22Rv1 (cell line): ENCODE measurements at regions not wholly inside any gene's neighbourhood (a gene's known extent, or its start where the extent isn't known, plus 50 kb on each side); places are given as distances from the start of the nearest gene placed in this dataset.

Experiments
- H3K27ac ChIP-seq: fragments of 450-650 bp; 2 replicates; pipeline ENCODE4 v1.5.1; 2017
- ZFX ChIP-seq: fragments of 450-650 bp; IDR thresholded peaks from 2 replicates; pipeline ENCODE4 v1.6.1; 2017; ENCODE audit warnings: antibody characterized with exemption, borderline replicate concordance
- TF ChIP-seq, protein P1 (sequence below): fragments of 450-650 bp; IDR thresholded peaks from 2 replicates; pipeline ENCODE4 v1.5.1; 2017; ENCODE audit warnings: mild to moderate bottlenecking

DNA sequence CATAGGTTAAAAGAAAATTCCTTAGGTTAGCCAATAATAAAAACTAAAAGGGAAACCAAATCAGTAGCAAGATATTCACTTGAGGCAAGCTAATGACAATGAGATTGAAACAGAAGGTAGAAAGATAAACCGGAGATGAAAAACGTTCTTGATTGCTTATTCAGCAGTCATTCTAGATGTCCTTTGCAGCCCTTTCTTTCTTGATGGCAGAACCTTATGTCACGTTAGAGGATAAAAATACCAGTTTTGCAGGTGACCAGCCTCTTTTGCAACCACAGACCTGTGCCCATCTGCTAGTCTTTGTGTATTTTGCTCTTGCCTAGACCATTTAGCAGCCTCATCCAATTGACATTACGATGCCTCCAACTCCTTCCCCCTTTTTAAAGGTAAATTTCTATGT, 337.8 kb downstream of the DMAC1 start:
- no peak overlapping the region for H3K27ac ChIP-seq
- TF ChIP-seq ZFX, result no peak

GRCh38 chr9:7456793-7457530, 342.6 kb downstream of the DMAC1 start:
- TF ChIP-seq, protein P1, sequence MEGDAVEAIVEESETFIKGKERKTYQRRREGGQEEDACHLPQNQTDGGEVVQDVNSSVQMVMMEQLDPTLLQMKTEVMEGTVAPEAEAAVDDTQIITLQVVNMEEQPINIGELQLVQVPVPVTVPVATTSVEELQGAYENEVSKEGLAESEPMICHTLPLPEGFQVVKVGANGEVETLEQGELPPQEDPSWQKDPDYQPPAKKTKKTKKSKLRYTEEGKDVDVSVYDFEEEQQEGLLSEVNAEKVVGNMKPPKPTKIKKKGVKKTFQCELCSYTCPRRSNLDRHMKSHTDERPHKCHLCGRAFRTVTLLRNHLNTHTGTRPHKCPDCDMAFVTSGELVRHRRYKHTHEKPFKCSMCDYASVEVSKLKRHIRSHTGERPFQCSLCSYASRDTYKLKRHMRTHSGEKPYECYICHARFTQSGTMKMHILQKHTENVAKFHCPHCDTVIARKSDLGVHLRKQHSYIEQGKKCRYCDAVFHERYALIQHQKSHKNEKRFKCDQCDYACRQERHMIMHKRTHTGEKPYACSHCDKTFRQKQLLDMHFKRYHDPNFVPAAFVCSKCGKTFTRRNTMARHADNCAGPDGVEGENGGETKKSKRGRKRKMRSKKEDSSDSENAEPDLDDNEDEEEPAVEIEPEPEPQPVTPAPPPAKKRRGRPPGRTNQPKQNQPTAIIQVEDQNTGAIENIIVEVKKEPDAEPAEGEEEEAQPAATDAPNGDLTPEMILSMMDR, result no peak
- no peak for TF ChIP-seq ZFX
- H3K27ac ChIP-seq, result no peak overlapping the region

GRCh38 chr9:7456377-7456776, 343.2 kb downstream of the DMAC1 start:
- no peak overlapping the region for H3K27ac ChIP-seq
- TF ChIP-seq, protein P1, result no peak
- TF ChIP-seq ZFX, result no peak

DNA sequence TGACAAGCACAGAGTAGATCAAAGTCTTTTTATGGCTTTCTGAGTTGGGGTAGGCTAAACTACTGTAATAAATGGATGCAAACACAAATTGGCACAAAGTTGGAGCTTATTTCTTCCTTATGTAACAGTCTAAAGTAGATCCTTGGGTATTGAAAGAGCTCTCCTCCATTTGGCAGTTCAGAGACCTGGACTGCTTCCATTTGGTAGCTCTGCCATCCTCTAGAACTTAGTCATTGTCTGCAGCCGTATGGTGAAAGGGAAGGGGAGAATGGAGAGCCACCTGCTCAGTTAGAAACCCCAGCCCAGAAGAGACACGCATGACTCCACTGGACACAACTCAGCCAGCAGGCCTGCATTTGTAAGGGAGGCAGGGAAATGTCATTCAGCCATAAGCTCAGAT, 345.0 kb downstream of the DMAC1 start:
- H3K27ac ChIP-seq, result no peak overlapping the region
- no peak for TF ChIP-seq ZFX
- TF ChIP-seq, protein P1, result no peak

- TF ChIP-seq, protein P1, result no peak
- no peak for TF ChIP-seq ZFX
- H3K27ac ChIP-seq, result no peak overlapping the region
Observed at GRCh38 chr9:7452378-7452777, 347.2 kb downstream of the DMAC1 start.

DNA sequence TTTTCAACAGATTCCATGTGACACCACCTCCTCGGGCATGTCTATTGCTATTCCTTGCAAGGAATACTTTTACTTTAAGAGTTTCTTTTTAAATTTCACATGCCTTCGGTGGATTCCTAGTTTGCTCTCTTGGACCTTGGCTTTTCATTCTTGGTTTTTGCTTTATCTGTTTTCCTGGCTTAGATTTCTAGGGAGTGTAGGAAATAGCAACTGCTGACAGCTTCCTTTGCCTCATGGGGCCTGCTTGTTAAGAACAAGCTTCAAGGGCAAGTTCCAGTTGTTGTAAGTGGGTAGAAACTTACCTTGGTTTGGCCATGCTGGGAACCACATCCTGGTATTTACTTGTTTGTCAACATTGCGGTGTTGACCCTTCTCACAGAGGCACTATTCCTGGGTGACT, 348.5 kb downstream of the DMAC1 start:
- H3K27ac ChIP-seq, result no peak overlapping the region
- TF ChIP-seq ZFX, result no peak
- TF ChIP-seq, protein P1, result no peak

- TF ChIP-seq ZFX, result no peak
- TF ChIP-seq, protein P1, result no peak
- no peak overlapping the region for H3K27ac ChIP-seq
Observed at GRCh38 chr9:7443541-7443940, 356.0 kb downstream of the DMAC1 start.
